GM21786 (cell line): ENCODE measurements at regions not wholly inside any gene's neighbourhood (a gene's known extent, or its start where the extent isn't known, plus 50 kb on each side); places are given as distances from the start of the nearest gene placed in this dataset.

Experiments
- ATAC-seq: cut with Tn5 transposase; IDR thresholded peaks from one replicate; pipeline ENCODE4 v1.9.1; 2021; ENCODE audit not compliant: unreplicated experiment

DNA sequence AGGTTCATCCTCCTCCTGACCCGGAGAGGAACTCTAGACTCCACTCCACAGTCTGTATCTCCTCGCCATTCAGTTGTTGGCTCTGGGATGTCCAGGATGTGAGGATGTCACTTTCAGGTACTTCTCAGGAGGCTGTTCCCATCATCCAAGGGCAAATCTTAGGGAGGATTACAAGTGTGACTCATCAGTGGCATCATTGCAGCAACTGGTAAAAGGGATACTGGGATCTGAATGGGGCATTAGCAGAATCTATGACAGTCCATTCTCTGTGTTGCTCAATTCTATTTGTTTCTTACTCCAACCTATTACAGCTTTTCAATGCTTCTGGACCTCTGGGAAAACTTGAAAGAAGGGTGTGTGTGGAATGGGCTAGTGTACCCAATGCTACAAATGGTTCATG, 81.5 kb upstream of the FN1 start:
- no peak for ATAC-seq

- no peak for ATAC-seq
Measured at GRCh38 chr2:215514516-215514915, 78.6 kb upstream of the FN1 start.

DNA sequence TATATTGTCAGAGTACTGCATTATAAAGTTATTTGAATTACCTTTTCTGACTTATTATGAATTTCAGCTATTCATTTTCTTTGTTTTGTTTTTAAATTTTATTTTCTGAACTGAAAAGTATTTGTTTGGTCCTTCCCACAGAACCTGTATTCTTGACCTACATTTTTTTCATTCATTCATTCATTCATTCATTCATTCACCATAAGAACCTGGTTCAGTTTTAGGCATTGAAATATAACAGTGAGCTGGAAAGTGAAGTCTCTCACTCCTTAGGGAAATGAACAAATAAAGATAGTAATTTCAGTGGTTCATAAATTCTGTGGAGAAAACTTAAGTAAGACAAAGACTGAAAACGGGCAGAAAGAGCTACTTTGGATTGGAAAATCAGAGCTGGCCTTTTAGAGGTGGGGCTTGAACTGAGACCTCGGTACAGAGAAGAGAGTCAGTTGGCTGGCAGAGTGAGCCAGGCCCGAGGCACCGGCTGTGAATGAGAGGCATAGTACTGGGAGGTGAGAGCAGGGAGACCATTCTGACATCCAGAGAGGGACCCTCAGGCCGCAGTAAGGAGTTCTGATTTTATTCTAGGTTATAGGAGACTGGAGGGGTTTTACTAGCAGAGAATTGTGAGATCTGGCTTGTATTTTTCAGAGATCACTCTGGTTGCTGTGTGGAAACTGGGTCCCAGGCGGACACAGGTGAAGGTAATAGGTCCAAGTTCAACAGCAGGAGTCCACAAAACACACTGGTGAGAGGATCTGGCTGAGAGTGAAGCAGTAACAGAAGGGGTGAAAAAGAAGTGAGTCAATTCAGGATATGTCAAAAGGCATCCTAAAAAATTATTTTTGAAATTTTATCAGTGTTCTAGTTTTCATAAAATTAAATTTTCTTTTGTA, 75.8 kb upstream of the FN1 start:
- ATAC-seq, result no peak

GRCh38 chr2:215507836-215508235, 72.0 kb upstream of the FN1 start:
- ATAC-seq, result no peak

DNA sequence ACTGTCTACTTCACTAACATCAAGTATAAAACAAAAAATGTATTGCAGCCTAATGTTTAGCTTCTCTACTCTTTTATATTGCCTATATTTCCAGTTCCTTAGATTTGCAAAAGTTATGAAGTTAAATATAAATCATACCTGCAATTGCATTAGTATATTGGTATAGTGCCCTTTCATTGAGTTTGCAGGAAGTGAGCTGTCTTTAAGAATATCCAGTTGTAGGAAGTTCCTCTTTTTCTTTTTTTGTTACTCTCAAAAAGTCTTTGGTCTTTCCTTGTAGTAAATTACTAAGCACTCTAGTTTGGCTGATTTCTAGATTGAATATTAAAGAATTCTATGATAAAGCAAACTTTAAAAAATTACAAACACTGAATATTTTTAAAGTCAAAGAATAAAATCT, 71.3 kb upstream of the FN1 start:
- no peak for ATAC-seq

DNA sequence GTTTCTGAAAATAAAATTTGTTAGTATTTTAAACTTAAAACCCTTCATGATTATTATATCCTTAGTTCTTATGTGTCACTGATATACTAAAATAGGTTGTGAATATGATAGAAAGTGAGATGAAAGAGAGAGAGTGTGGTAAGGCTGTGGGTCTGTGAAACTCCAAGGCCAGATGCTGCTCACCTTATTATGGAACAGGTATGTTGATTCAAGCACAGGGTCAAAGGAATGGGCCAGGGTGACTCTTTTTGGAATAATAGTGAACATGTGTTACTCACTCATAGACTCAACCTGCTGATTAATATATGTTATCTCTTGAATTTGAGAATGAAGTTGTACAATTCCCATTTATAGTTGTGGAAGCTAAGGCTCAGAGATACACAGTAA, 70.7 kb upstream of the FN1 start:
- no peak for ATAC-seq

- ATAC-seq, result no peak
Measured at GRCh38 chr2:215505044-215505786, 69.3 kb upstream of the FN1 start.

- ATAC-seq, result no peak
Measured at GRCh38 chr2:215504547-215504946, 68.7 kb upstream of the FN1 start.

GRCh38 chr2:215503381-215503780, 67.5 kb upstream of the FN1 start:
- ATAC-seq, result no peak

- no peak for ATAC-seq
Measured at GRCh38 chr2:215500466-215500865, 64.6 kb upstream of the FN1 start.

DNA sequence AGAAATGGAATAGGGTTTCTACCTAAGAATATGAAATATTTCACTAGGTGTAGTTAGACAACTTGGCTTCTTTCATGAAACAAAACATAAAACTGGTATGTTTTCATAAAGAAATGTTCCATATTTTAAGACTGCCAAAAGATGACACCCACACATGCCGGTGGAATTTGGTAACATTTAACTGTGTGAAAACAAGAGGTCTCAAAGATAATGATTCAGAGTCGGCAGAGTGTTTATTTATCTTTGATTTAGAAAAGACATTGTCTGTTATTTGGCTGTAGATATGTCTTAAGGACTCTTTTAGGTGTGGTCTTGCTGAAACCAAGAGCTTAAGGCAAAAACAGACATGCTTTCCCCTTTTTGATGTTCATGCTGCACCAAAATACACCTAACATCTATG, 63.5 kb upstream of the FN1 start:
- no peak for ATAC-seq

- ATAC-seq, result no peak
Measured at GRCh38 chr2:215498431-215498830, 62.6 kb upstream of the FN1 start.

GRCh38 chr2:215493376-215493775, 57.5 kb upstream of the FN1 start:
- no peak for ATAC-seq

DNA sequence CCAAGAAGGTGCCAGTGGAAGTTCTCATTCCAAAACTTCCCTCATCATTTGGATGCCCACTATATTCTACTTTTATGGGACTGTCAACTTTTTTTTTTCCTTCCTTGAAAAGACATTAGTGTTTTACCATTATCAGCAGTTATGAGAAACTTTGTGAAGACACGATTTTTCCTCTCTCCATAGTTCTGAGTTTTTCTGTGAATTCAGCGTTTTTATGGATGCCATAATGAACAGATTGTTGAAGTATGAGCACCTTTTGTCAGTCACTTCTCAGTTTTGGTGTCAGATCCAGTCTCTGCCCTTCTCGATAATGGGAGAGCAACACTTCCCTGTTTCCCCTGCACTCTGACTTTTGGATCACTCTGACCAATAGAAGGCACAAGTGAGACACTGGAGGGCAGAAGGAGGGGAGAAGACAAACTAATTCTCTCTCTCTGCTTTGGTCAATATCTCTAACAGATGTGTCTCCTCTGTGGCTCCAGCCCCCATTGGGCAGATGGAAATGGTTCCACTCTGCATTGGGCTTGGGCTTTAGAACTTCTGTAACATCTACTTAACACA, 53.5 kb upstream of the FN1 start:
- no peak for ATAC-seq

GRCh38 chr2:215487002-215487372, 51.1 kb upstream of the FN1 start:
- no peak for ATAC-seq

- no peak for ATAC-seq
Measured at GRCh38 chr2:215486291-215487001, 50.6 kb upstream of the FN1 start.
